ENCODE measurements at regions not wholly inside any gene's neighbourhood (a gene's known extent, or its start where the extent isn't known, plus 50 kb on each side); places are given as distances from the start of the nearest gene placed in this dataset.
"Not testable (repeated sequence)": the region's sequence is repeated elsewhere in the genome, so short reads cannot be mapped to it uniquely, and the experiment has no call there.

DNA sequence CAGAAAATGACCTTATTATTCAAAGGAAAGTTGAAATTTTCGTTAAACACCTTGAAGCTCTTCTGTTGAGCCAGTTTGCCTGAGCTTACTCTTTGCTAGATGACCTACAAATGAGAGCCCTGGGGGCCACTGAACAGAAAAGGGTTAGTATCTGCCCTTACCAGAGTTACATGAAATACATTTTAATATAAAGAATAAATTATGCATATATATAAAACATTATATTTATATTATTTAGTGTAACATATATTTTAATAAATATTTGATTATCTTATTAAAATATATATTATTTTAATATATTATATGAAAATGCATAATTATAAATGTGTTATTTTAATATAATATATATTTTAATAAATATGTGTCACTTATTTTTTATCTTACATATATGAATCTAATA is 628.4 kb upstream of the TPK1 start:
- Mint-ChIP-seq H3K4me1 (no peaks in the 10 kb centered on the region), H3K4me3 (no peak overlapping the region), H3K9me3 (peaks cover 2 to 21% (median 3%) of the 10 kb centered on the region in 5 donors), H3K27me3 (no peaks in the 10 kb centered on the region), H3K36me3 (peaks cover 0 to 2% (median 0%) of the 10 kb centered on the region in 3 donors), H3K27ac (no peak overlapping the region)
- H3K4me3 ChIP-seq (ENCODE audit: low read length): no peak overlapping the region
- no peak overlapping the region for H3K27ac ChIP-seq (ENCODE audit: low read depth, low read length)
- no peaks in the 10 kb centered on the region for H3K4me1 ChIP-seq (ENCODE audit: insufficient read depth, low read length)
- ChIA-PET CTCF (no interaction called here), POLR2A (no interaction called here)
- no peaks in the 10 kb centered on the region for H3K27me3 ChIP-seq (ENCODE audit: insufficient read depth, low read length, poor library complexity, severe bottlenecking)
- H3K9me3 ChIP-seq (ENCODE audit: low read length): no peaks in the 10 kb centered on the region
- DNase-seq: no peak
- H3K36me3 ChIP-seq (ENCODE audit: insufficient read depth, low read length): no peaks in the 10 kb centered on the region

DNA sequence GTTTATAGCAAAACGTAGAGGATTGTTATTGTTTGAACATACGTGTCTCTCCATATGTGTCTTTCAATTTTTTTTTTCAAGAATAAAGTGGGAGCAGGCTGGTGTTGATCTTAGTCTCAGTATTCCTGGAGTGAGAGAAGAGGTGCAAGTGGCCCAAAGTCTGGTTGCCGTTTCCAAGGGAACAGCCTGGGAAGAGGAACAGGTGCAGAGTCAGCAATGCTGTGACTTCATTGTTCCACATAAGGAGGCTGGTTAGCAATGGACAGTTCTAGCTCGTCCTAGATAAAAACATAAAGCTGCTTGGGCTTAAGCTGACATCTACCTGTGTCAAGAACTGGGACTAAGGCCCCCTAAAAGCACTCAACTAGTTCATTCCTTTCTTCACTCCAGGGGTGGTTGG is 626.6 kb upstream of the TPK1 start:
- CTCF ChIA-PET: no interaction called here
- no peak overlapping the region for H3K27ac ChIP-seq (ENCODE audit: low read depth, low read length)
- Mint-ChIP-seq H3K27ac (no peak overlapping the region), H3K27me3 (no peaks in the 10 kb centered on the region), H3K9me3 (peaks cover 2 to 20% (median 3%) of the 10 kb centered on the region in 5 donors), H3K4me1 (no peaks in the 10 kb centered on the region), H3K36me3 (peaks cover 0 to 2% (median 0%) of the 10 kb centered on the region in 3 donors), H3K4me3 (no peak overlapping the region)
- no peaks in the 10 kb centered on the region for H3K27me3 ChIP-seq (ENCODE audit: insufficient read depth, low read length, poor library complexity, severe bottlenecking)
- no peak overlapping the region for H3K4me3 ChIP-seq (ENCODE audit: low read length)
- no peaks in the 10 kb centered on the region for H3K36me3 ChIP-seq (ENCODE audit: insufficient read depth, low read length)
- DNase-seq: no peak
- POLR2A ChIA-PET: no interaction called here
- H3K9me3 ChIP-seq (ENCODE audit: low read length): no peaks in the 10 kb centered on the region
- no peaks in the 10 kb centered on the region for H3K4me1 ChIP-seq (ENCODE audit: insufficient read depth, low read length)

DNA sequence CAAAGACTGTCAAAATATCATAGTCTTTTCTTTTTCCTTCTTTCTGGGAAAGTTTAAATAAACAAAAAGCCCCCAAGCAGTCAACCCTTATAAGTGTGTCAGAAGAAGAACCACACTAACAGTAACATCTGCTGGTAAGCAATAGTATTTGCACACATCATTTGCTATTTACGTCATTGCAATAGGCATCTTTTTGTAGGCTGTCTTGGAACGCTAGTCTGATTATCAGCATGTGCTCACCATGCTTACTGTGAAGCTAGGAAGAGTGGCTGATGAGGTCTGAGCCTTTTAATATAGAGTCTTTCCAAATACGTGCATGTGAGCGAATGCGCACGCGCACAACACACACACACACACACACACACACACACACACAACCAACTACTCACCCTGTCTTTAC is 599.0 kb upstream of the TPK1 start:
- Mint-ChIP-seq H3K36me3 (no peaks in the 10 kb centered on the region), H3K4me3 (no peak overlapping the region), H3K27ac (no peak overlapping the region), H3K4me1 (no peaks in the 10 kb centered on the region), H3K9me3 (peaks cover 0 to 13% (median 3%) of the 10 kb centered on the region in 5 donors), H3K27me3 (no peaks in the 10 kb centered on the region)
- CTCF ChIA-PET: no interaction called here
- no peak for DNase-seq
- H3K36me3 ChIP-seq (ENCODE audit: insufficient read depth, low read length): no peaks in the 10 kb centered on the region
- H3K27me3 ChIP-seq (ENCODE audit: insufficient read depth, low read length, poor library complexity, severe bottlenecking): no peaks in the 10 kb centered on the region
- no peaks in the 10 kb centered on the region for H3K9me3 ChIP-seq (ENCODE audit: low read length)
- H3K4me1 ChIP-seq (ENCODE audit: insufficient read depth, low read length): no peaks in the 10 kb centered on the region
- H3K4me3 ChIP-seq (ENCODE audit: low read length): no peak overlapping the region
- POLR2A ChIA-PET: no interaction called here
- no peak overlapping the region for H3K27ac ChIP-seq (ENCODE audit: low read depth, low read length)

DNA sequence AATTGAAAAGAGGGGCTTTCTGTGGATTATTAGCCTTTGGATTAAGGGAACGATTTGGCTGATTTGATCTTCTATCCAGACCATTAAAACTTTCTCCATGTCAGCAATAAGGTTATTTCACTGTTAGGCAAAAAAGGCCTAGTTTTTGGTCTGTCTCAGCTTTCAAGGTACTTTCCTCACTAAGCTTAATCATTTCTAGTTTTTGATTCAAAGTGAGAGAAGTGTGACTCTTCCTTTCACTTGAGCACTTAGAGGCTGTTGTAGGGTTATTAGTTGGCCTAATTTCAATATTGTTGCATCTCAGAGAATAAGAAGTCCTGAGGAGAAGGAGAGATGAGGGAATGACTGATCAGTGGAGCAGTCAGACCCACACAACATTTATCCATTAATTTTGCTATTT is 596.0 kb upstream of the TPK1 start:
- H3K27ac ChIP-seq (ENCODE audit: low read depth, low read length): no peak overlapping the region
- Mint-ChIP-seq H3K36me3 (no peaks in the 10 kb centered on the region), H3K27ac (no peak overlapping the region), H3K9me3 (peaks cover 0 to 18% (median 7%) of the 10 kb centered on the region in 5 donors), H3K27me3 (no peaks in the 10 kb centered on the region), H3K4me1 (no peaks in the 10 kb centered on the region), H3K4me3 (no peak overlapping the region)
- ChIA-PET POLR2A (no interaction called here), CTCF (no interaction called here)
- H3K9me3 ChIP-seq (ENCODE audit: low read length): no peaks in the 10 kb centered on the region
- no peaks in the 10 kb centered on the region for H3K36me3 ChIP-seq (ENCODE audit: insufficient read depth, low read length)
- no peak overlapping the region for H3K4me3 ChIP-seq (ENCODE audit: low read length)
- no peaks in the 10 kb centered on the region for H3K4me1 ChIP-seq (ENCODE audit: insufficient read depth, low read length)
- DNase-seq: no peak
- no peaks in the 10 kb centered on the region for H3K27me3 ChIP-seq (ENCODE audit: insufficient read depth, low read length, poor library complexity, severe bottlenecking)

DNA sequence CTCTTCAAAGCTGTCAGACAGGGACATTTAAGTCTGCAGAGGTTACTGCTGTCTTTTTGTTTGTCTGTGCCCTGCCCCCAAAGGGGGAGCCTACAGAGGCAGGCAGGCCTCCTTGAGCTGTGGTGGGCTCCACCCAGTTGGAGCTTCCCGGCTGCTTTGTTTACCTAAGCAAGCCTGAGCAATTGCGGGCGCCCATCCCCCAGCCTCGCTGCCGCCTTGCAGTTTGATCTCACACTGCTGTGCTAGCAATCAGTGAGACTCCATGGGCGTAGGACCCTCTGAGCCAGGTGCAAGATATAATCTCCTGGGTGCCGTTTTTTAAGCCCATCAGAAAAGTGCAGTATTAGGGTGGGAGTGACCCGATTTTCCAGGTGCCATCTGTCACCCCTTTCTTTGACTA is 582.6 kb upstream of the TPK1 start:
- H3K27ac ChIP-seq (ENCODE audit: low read depth, low read length); POLR2A ChIA-PET; H3K4me3 Mint-ChIP-seq; H3K36me3 Mint-ChIP-seq; H3K9me3 ChIP-seq (ENCODE audit: low read length); H3K27me3 ChIP-seq (ENCODE audit: insufficient read depth, low read length, poor library complexity, severe bottlenecking); CTCF ChIA-PET; H3K36me3 ChIP-seq (ENCODE audit: insufficient read depth, low read length); H3K27me3 Mint-ChIP-seq; H3K4me1 Mint-ChIP-seq; H3K27ac Mint-ChIP-seq; H3K4me3 ChIP-seq (ENCODE audit: low read length); DNase-seq; H3K4me1 ChIP-seq (ENCODE audit: insufficient read depth, low read length): not testable (repeated sequence)
- peaks cover 5 to 15% (median 10%) of the 10 kb centered on the region in 5 donors for H3K9me3 Mint-ChIP-seq

DNA sequence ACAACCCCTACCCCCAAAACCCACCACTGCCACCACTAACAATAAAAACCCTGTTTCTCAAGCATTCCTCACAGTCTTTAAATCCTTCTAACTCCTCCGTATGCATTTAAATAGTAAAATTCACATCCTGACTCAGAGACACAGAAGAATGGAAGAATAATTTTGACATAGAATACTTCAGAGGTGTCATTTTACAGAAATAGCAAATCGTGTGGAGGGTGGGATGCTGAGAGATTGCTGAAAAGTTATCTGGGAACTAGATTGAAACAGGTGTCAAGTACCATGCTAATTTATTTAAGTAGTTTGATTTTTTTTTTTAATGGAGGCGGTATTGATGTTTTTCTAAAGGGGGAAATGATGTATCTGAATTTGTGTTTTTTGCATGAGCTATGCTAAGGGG is 575.2 kb upstream of the TPK1 start:
- no peaks in the 10 kb centered on the region for H3K4me1 ChIP-seq (ENCODE audit: insufficient read depth, low read length)
- Mint-ChIP-seq H3K4me1 (no peaks in the 10 kb centered on the region), H3K27me3 (no peaks in the 10 kb centered on the region), H3K36me3 (no peaks in the 10 kb centered on the region), H3K9me3 (peaks cover 5 to 17% (median 10%) of the 10 kb centered on the region in 5 donors), H3K27ac (no peak overlapping the region), H3K4me3 (no peak overlapping the region)
- DNase-seq: no peak
- POLR2A ChIA-PET: no interaction called here
- H3K27me3 ChIP-seq (ENCODE audit: insufficient read depth, low read length, poor library complexity, severe bottlenecking): no peaks in the 10 kb centered on the region
- no peaks in the 10 kb centered on the region for H3K9me3 ChIP-seq (ENCODE audit: low read length)
- no peak overlapping the region for H3K27ac ChIP-seq (ENCODE audit: low read depth, low read length)
- CTCF ChIA-PET: no interaction called here
- H3K36me3 ChIP-seq (ENCODE audit: insufficient read depth, low read length): no peaks in the 10 kb centered on the region
- H3K4me3 ChIP-seq (ENCODE audit: low read length): no peak overlapping the region

DNA sequence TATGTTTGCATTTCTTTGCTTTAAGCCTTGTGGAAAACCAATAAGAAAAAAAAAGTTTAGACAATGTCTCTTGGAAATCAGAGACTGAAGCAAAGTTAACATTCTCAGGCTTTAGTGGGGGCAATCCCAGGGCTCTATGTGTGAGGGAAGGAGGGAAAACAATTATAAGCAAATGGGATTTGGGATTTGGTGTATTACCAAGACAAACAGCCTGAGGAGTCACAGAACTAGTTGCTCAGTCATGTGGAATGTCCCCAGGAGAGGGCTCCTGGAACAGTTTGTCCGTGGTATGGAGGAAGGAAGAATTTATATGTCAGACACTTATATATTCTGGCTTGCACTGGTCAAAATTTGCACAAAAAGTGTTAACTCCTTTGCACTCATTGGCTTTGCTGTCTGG is 562.9 kb upstream of the TPK1 start:
- Histone ChIP-seq H3K4me1 (ENCODE audit: insufficient read depth, low read length) (no peaks in the 10 kb centered on the region), H3K4me3 (ENCODE audit: low read length) (no peak overlapping the region), H3K36me3 (ENCODE audit: insufficient read depth, low read length) (no peaks in the 10 kb centered on the region), H3K27me3 (ENCODE audit: insufficient read depth, low read length, poor library complexity, severe bottlenecking) (no peaks in the 10 kb centered on the region), H3K27ac (ENCODE audit: low read depth, low read length) (no peak overlapping the region), H3K9me3 (ENCODE audit: low read length) (no peaks in the 10 kb centered on the region)
- H3K27me3 Mint-ChIP-seq: no peaks in the 10 kb centered on the region
- no peak for DNase-seq
- peaks cover 0 to 19% (median 9%) of the 10 kb centered on the region in 5 donors for H3K9me3 Mint-ChIP-seq
- no peaks in the 10 kb centered on the region for H3K4me1 Mint-ChIP-seq
- CTCF ChIA-PET: no interaction called here
- no peak overlapping the region for H3K4me3 Mint-ChIP-seq
- POLR2A ChIA-PET: no interaction called here
- H3K27ac Mint-ChIP-seq: no peak overlapping the region
- H3K36me3 Mint-ChIP-seq: no peaks in the 10 kb centered on the region

- H3K36me3 Mint-ChIP-seq: no peaks in the 10 kb centered on the region
- ChIA-PET POLR2A (no interaction called here), CTCF (no interaction called here)
- no peak for DNase-seq
- H3K9me3 Mint-ChIP-seq: peaks cover 0 to 13% (median 2%) of the 10 kb centered on the region in 5 donors
- no peaks in the 10 kb centered on the region for H3K4me1 Mint-ChIP-seq
- no peak overlapping the region for H3K4me3 Mint-ChIP-seq
- Histone ChIP-seq H3K27ac (ENCODE audit: low read depth, low read length) (no peak overlapping the region), H3K4me3 (ENCODE audit: low read length) (no peak overlapping the region), H3K27me3 (ENCODE audit: insufficient read depth, low read length, poor library complexity, severe bottlenecking) (no peaks in the 10 kb centered on the region), H3K36me3 (ENCODE audit: insufficient read depth, low read length) (no peaks in the 10 kb centered on the region), H3K4me1 (ENCODE audit: insufficient read depth, low read length) (no peaks in the 10 kb centered on the region), H3K9me3 (ENCODE audit: low read length) (no peaks in the 10 kb centered on the region)
- H3K27ac Mint-ChIP-seq: no peak overlapping the region
- H3K27me3 Mint-ChIP-seq: no peaks in the 10 kb centered on the region
These were observed 558.3 kb upstream of the TPK1 start for GRCh38 chr7:145394126-145394525.

GRCh38 chr7:145382762-145383161 is 546.9 kb upstream of the TPK1 start:
- H3K27ac Mint-ChIP-seq: no peak overlapping the region
- Histone ChIP-seq H3K27ac (ENCODE audit: low read depth, low read length) (no peak overlapping the region), H3K9me3 (ENCODE audit: low read length) (no peaks in the 10 kb centered on the region), H3K36me3 (ENCODE audit: insufficient read depth, low read length) (no peaks in the 10 kb centered on the region), H3K27me3 (ENCODE audit: insufficient read depth, low read length, poor library complexity, severe bottlenecking) (no peaks in the 10 kb centered on the region), H3K4me1 (ENCODE audit: insufficient read depth, low read length) (no peaks in the 10 kb centered on the region), H3K4me3 (ENCODE audit: low read length) (no peak overlapping the region)
- H3K36me3 Mint-ChIP-seq: no peaks in the 10 kb centered on the region
- POLR2A ChIA-PET: no interaction called here
- DNase-seq: no peak
- no peaks in the 10 kb centered on the region for H3K4me1 Mint-ChIP-seq
- CTCF ChIA-PET: no interaction called here
- H3K4me3 Mint-ChIP-seq: no peak overlapping the region
- H3K27me3 Mint-ChIP-seq: no peaks in the 10 kb centered on the region
- peaks cover 3 to 10% (median 4%) of the 10 kb centered on the region in 5 donors for H3K9me3 Mint-ChIP-seq

All from CD8-positive, alpha-beta memory T cell (primary cell).